ENCODE measurements at regions not wholly inside any gene's neighbourhood (a gene's known extent, or its start where the extent isn't known, plus 50 kb on each side); places are given as distances from the start of the nearest gene placed in this dataset.

DNA sequence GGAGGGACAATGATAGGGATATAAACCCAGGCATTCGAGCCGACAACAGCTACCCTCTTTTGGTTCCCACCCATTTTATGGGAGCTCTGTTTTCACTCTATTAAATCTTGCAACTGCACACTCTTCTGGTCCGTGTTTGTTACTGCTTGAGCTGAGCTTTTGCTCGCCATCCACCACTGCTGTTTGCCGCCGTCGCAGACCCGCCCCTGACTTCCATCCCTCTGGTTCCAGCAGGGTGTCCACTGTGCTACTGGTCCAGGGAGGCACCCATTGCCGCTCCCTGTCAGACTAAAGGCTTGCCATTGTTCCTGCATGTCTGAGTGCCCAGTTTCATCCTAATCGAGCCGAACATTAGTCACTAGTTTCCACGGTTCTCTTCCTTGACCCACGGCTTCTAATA lies 1170.5 kb upstream of the PABPC4L start:
- TF ChIP-seq, protein P1, sequence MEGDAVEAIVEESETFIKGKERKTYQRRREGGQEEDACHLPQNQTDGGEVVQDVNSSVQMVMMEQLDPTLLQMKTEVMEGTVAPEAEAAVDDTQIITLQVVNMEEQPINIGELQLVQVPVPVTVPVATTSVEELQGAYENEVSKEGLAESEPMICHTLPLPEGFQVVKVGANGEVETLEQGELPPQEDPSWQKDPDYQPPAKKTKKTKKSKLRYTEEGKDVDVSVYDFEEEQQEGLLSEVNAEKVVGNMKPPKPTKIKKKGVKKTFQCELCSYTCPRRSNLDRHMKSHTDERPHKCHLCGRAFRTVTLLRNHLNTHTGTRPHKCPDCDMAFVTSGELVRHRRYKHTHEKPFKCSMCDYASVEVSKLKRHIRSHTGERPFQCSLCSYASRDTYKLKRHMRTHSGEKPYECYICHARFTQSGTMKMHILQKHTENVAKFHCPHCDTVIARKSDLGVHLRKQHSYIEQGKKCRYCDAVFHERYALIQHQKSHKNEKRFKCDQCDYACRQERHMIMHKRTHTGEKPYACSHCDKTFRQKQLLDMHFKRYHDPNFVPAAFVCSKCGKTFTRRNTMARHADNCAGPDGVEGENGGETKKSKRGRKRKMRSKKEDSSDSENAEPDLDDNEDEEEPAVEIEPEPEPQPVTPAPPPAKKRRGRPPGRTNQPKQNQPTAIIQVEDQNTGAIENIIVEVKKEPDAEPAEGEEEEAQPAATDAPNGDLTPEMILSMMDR (IDR thresholded peaks at IDR 0.05): no peak
- no peak for TF ChIP-seq POLR2AphosphoS5 (IDR thresholded peaks at IDR 0.05)
- TF ChIP-seq POLR2A (IDR thresholded peaks at IDR 0.05): no peak

All from upper lobe of left lung (tissue), 4 donors.